Gastroesophageal sphincter (tissue), 3 donors: ENCODE measurements at regions not wholly inside any gene's neighbourhood (a gene's known extent, or its start where the extent isn't known, plus 50 kb on each side); places are given as distances from the start of the nearest gene placed in this dataset.

Experiments
- CTCF ChIP-seq, 4 experiments: fragments of 200-600 bp in 2 of 4; fragments of 450-650 bp in 2 of 4; sonication (generic) in 1 of 4; IDR thresholded peaks; one replicate each; pipeline ENCODE4 v1.5.1; 2017 to 2019; ENCODE audit warnings: antibody characterized with exemption in 4 of 4, mild to moderate bottlenecking in 2 of 4, moderate library complexity in 2 of 4
- EP300 ChIP-seq: sonication (generic); formaldehyde crosslinking; IDR thresholded peaks from one replicate; pipeline ENCODE4 v1.6.1; 2017; ENCODE audit warnings: antibody characterized with exemption, mild to moderate bottlenecking
- POLR2A ChIP-seq, 2 donors: fragments of 450-650 bp; IDR thresholded peaks; one replicate each; pipeline ENCODE4 v1.6.1; 2017; ENCODE audit warnings: antibody characterized with exemption in 2 of 2, mild to moderate bottlenecking in 2 of 2, moderate library complexity in 1 of 2
- POLR2AphosphoS5 ChIP-seq: sonication (generic); formaldehyde crosslinking; IDR thresholded peaks from one replicate; pipeline ENCODE4 v1.6.1; 2017; ENCODE audit warnings: antibody characterized with exemption

GRCh38 chr2:60042023-60042422 lies 511.4 kb downstream of the BCL11A start:
- no peak for TF ChIP-seq POLR2AphosphoS5
- no peak for TF ChIP-seq CTCF (IDR thresholded peaks at IDR 0.05)
- no peak for TF ChIP-seq POLR2A (IDR thresholded peaks at IDR 0.05)
- TF ChIP-seq EP300, result no peak
